Heart right ventricle (tissue), 16 donors: ENCODE measurements at regions not wholly inside any gene's neighbourhood (a gene's known extent, or its start where the extent isn't known, plus 50 kb on each side); places are given as distances from the start of the nearest gene placed in this dataset.

Experiments used
- ATAC-seq, 8 donors: fragments of 200-7000 bp; cut with Tn5 transposase; one replicate each; pipeline ENCODE4 v1.9.1; 2020; ENCODE audit warnings: mild to moderate bottlenecking in 8 of 8, moderate library complexity in 8 of 8, moderate number of reproducible peaks in 1 of 8
- DNase-seq, 2 donors: peaks; one replicate each; pipeline ENCODE4 v3.0.0-alpha.2; 2020
- H3K27ac ChIP-seq, 10 donors: fragments of 200-600 bp; sonication (generic) in 2 of 10; one replicate each; pipeline versions ENCODE4 v1.5.0 to v1.8.0; 2020 to 2022; ENCODE audit warnings: mild to moderate bottlenecking in 3 of 10
- H3K27me3 ChIP-seq, 7 donors: fragments of 200-600 bp; one replicate each; pipeline ENCODE4 v1.8.0; 2021 to 2022; ENCODE audit warnings: mild to moderate bottlenecking in 2 of 7
- H3K36me3 ChIP-seq, 9 donors: fragments of 200-600 bp; sonication (generic) in 1 of 9; one replicate each; pipeline versions ENCODE4 v1.5.0 to v1.8.0; 2020 to 2022; ENCODE audit warnings: mild to moderate bottlenecking in 2 of 9
- H3K4me1 ChIP-seq, 9 donors: fragments of 200-600 bp; sonication (generic) in 1 of 9; one replicate each; pipeline versions ENCODE4 v1.5.0 to v1.8.0; 2020 to 2022; ENCODE audit warnings: mild to moderate bottlenecking in 4 of 9
- H3K4me3 ChIP-seq, 10 donors: fragments of 200-600 bp; sonication (generic) in 2 of 10; one replicate each; pipeline versions ENCODE4 v1.5.0 to v1.8.0; 2020 to 2022; ENCODE audit warnings: mild to moderate bottlenecking in 7 of 10, moderate library complexity in 2 of 10
- H3K9me3 ChIP-seq, 11 donors: fragments of 200-600 bp in 10 of 11; sonication (generic) in 2 of 11; one replicate each; pipeline versions ENCODE4 v1.5.0 to v1.8.0; 2013 to 2022; ENCODE audit warnings: mild to moderate bottlenecking in 2 of 11, control low read depth in 1 of 11, moderate library complexity in 1 of 11
- WGBS, 2 donors: extraction: QIAGEN DNeasy Blood & Tissue Kit; methylation state at CpG; one replicate each; pipeline ENCODE4 v1.1.7; 2013; ENCODE audit warnings: inconsistent platforms in 1 of 2; 5-methylcytosine and 5-hydroxymethylcytosine counted together
- intact Hi-C, 10 donors: fragments of 100-400 bp; cut with DNase I; formaldehyde crosslinking; loops; one replicate each; pipeline versions ENCODE4 v1.11.1 to v1.14.2; 2022
- TF ChIP-seq, protein P1 (sequence below), 9 donors: fragments of 200-600 bp; sonication (generic) in 2 of 9; IDR thresholded peaks; one replicate each; pipeline versions ENCODE4 v1.5.0 to v1.8.0; 2021 to 2022; ENCODE audit warnings: antibody characterized with exemption in 9 of 9, mild to moderate bottlenecking in 5 of 9, moderate library complexity in 1 of 9
- donor health status: Arrhythmogenic right ventricular cardiomyopathy.
- donor health status: ischemic (EF 13 %, LVEDD 7.1; RV severe dilation, severe dysfunction).
- donor health status: healthy with polysubstance abuse.
- donor health status: DM: no; HTN: yes; CAD: no.
- donor health status: DM: no; HTN: no; CAD: no.
- donor health status: ischemic (EF 25% LVEDD 6.9; RV normal size, moderate dysfunction).
- donor health status: ischemic (EF 25% LVEDD 5.7; RV mildly dilated, moderate dysfunction).
- donor health status: healthy.
- donor health status: DM: yes; HTN: yes; CAD: no.
- donor health status: Ischemic cardiomyopathy.
- donor health status: ischemic (EF 35%, LVEDD 5.7; RV mildly dilated, moderate dysfunction).
- donor health status: nonischemic (EF 11% LVEDD 7.7; RV severe dilation, severe dysfunction).
- donor health status: DM: yes; HTN: yes; CAD: no.
- donor health status: PGD.
- donor health status: ischemic (EF 29% LVEDD 5.4; RV normal size, mild dysfunction).
- donor health status: nonischemic (EF 23%, LVEDD 6.1; RV moderate dilation, normal function).

- no peak overlapping the region for H3K4me3 ChIP-seq
- no peaks in the 10 kb centered on the region for H3K27me3 ChIP-seq
- ATAC-seq (no peak), DNase-seq (no peak)
- no peak overlapping the region for H3K27ac ChIP-seq
- no peaks in the 10 kb centered on the region for H3K9me3 ChIP-seq
- peaks cover 0 to 12% (median 3%) of the 10 kb centered on the region in 9 donors for H3K4me1 ChIP-seq
- 72 to 81% methylated on average over 5 of the region's 5 CpGs for WGBS, 2 donors
- intact Hi-C loops, result no loop called here
- TF ChIP-seq, protein P1, sequence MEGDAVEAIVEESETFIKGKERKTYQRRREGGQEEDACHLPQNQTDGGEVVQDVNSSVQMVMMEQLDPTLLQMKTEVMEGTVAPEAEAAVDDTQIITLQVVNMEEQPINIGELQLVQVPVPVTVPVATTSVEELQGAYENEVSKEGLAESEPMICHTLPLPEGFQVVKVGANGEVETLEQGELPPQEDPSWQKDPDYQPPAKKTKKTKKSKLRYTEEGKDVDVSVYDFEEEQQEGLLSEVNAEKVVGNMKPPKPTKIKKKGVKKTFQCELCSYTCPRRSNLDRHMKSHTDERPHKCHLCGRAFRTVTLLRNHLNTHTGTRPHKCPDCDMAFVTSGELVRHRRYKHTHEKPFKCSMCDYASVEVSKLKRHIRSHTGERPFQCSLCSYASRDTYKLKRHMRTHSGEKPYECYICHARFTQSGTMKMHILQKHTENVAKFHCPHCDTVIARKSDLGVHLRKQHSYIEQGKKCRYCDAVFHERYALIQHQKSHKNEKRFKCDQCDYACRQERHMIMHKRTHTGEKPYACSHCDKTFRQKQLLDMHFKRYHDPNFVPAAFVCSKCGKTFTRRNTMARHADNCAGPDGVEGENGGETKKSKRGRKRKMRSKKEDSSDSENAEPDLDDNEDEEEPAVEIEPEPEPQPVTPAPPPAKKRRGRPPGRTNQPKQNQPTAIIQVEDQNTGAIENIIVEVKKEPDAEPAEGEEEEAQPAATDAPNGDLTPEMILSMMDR (IDR thresholded peaks at IDR 0.05), result no peak
- H3K36me3 ChIP-seq, result no peaks in the 10 kb centered on the region
Observed at GRCh38 chr5:120098902-120099535, 365.1 kb upstream of the PRR16 start.

DNA sequence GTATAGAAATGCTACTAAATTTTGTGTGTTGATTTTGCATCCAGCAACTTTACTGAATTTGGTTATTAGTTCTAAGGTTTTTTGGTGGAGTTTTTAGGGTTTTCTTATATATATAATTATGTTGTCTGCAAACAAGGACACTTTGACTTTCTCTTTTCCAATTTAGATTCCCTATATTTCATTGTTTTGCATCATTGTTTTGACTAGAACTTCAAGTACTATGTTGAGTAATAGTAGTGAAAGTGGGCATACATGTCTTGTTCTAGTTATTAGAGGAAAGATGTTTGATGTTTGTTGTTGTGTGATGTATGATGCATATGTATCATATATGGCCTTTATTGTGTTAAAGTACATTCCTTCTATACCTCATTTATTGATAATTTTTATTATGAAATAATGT, 362.3 kb upstream of the PRR16 start:
- TF ChIP-seq, protein P1 (IDR thresholded peaks at IDR 0.05), result no peak
- DNase-seq, result no peak
- intact Hi-C loops, result no loop called here

GRCh38 chr5:120103495-120103894, 360.6 kb upstream of the PRR16 start:
- H3K36me3 ChIP-seq, result no peaks in the 10 kb centered on the region
- WGBS, 2 donors, result 55 to 61% methylated on average over 2 of the region's 2 CpGs
- H3K9me3 ChIP-seq, result no peaks in the 10 kb centered on the region
- DNase-seq, result no peak
- TF ChIP-seq, protein P1 (IDR thresholded peaks at IDR 0.05), result no peak
- no peaks in the 10 kb centered on the region for H3K27me3 ChIP-seq
- intact Hi-C loops, result no loop called here
- H3K4me3 ChIP-seq, result no peak overlapping the region
- no peaks in the 10 kb centered on the region for H3K4me1 ChIP-seq
- H3K27ac ChIP-seq, result no peak overlapping the region
- no peak for ATAC-seq

More for the DNA sequence above, 362.3 kb upstream of the PRR16 start:
- H3K4me1 ChIP-seq, result peaks cover 0 to 3% (median 0%) of the 10 kb centered on the region in 9 donors
- no peak for ATAC-seq
- no peak overlapping the region for H3K4me3 ChIP-seq
- no peaks in the 10 kb centered on the region for H3K27me3 ChIP-seq
- no peaks in the 10 kb centered on the region for H3K9me3 ChIP-seq
- no peaks in the 10 kb centered on the region for H3K36me3 ChIP-seq
- H3K27ac ChIP-seq, result no peak overlapping the region

- Histone ChIP-seq H3K36me3 (no peaks in the 10 kb centered on the region), H3K9me3 (no peaks in the 10 kb centered on the region), H3K4me3 (no peak overlapping the region), H3K4me1 (no peaks in the 10 kb centered on the region), H3K27me3 (no peaks in the 10 kb centered on the region), H3K27ac (no peak overlapping the region)
- no peak for DNase-seq
- intact Hi-C loops, result no loop called here
- 78 to 90% methylated on average over 1 of the region's 1 CpG for WGBS, 2 donors
- ATAC-seq, result no peak
- TF ChIP-seq, protein P1 (IDR thresholded peaks at IDR 0.05), result no peak
Observed at GRCh38 chr5:120106912-120107525, 357.1 kb upstream of the PRR16 start.
